DOHH2 (cell line): ENCODE measurements at regions not wholly inside any gene's neighbourhood (a gene's known extent, or its start where the extent isn't known, plus 50 kb on each side); places are given as distances from the start of the nearest gene placed in this dataset.

Experiments
- H3F3A ChIP-seq: fragments of 200-600 bp; sonication (generic), shearing (Covaris generic); 2 replicates; pipeline ENCODE4 v1.6.0; 2016; ENCODE audit warnings: antibody characterized with exemption, mild to moderate bottlenecking; ENCODE audit not compliant: control insufficient read depth, insufficient read depth
- H3K27ac ChIP-seq: fragments of 200-600 bp; sonication (generic); 2 replicates; pipeline ENCODE4 v1.5.1; 2014; ENCODE audit warnings: low read depth, mild to moderate bottlenecking, low read length, moderate library complexity
- H3K27me3 ChIP-seq: fragments of 200-600 bp; sonication (generic); 2 replicates; pipeline ENCODE4 v1.6.1; 2014; ENCODE audit warnings: mild to moderate bottlenecking, low read length, mixed read lengths; ENCODE audit not compliant: control insufficient read depth
- H3K36me3 ChIP-seq: fragments of 200-600 bp; sonication (generic); 2 replicates; pipeline ENCODE4 v1.6.1; 2014; ENCODE audit warnings: mild to moderate bottlenecking, low read length, moderate library complexity, mixed read lengths; ENCODE audit not compliant: control insufficient read depth
- H3K4me1 ChIP-seq: fragments of 200-600 bp; sonication (generic); 2 replicates; pipeline ENCODE4 v1.6.1; 2014; ENCODE audit warnings: mild to moderate bottlenecking, low read length, mixed read lengths; ENCODE audit not compliant: control insufficient read depth
- H3K4me2 ChIP-seq: fragments of 200-600 bp; sonication (generic); 2 replicates; pipeline ENCODE4 v1.6.0; 2014; ENCODE audit warnings: mild to moderate bottlenecking, low read length, moderate library complexity
- H3K4me3 ChIP-seq: fragments of 200-600 bp; sonication (generic); 2 replicates; pipeline ENCODE4 v1.5.1; 2014; ENCODE audit warnings: mild to moderate bottlenecking, low read length, mixed read lengths
- H3K79me2 ChIP-seq: fragments of 200-600 bp; sonication (generic); 2 replicates; pipeline ENCODE4 v1.6.1; 2014; ENCODE audit warnings: mild to moderate bottlenecking, low read length, mixed read lengths; ENCODE audit not compliant: control insufficient read depth
- H3K9me2 ChIP-seq: fragments of 200-600 bp; sonication (generic); replicated peaks from 2 replicates; pipeline ENCODE4 v1.6.1; 2014; ENCODE audit warnings: mild to moderate bottlenecking, low read length, mixed read lengths; ENCODE audit not compliant: control insufficient read depth
- H3K9me3 ChIP-seq: fragments of 200-600 bp; sonication (generic); 2 replicates; pipeline ENCODE4 v1.6.1; 2014; ENCODE audit warnings: antibody characterized with exemption, low read length, mixed read lengths; ENCODE audit not compliant: control insufficient read depth, insufficient read depth
- H4K20me1 ChIP-seq: fragments of 200-600 bp; sonication (generic); 2 replicates; pipeline ENCODE4 v1.6.0; 2014; ENCODE audit warnings: low read depth, mild to moderate bottlenecking, antibody characterized with exemption, low read length, moderate library complexity; ENCODE audit not compliant: control insufficient read depth, insufficient read depth
- EZH2phosphoT487 ChIP-seq: fragments of 200-600 bp; sonication (generic); IDR thresholded peaks from 2 replicates; pipeline ENCODE4 v1.6.1; 2017; ENCODE audit warnings: borderline replicate concordance, mild to moderate bottlenecking, antibody characterized with exemption, low read length, moderate library complexity, mixed read lengths
- TF ChIP-seq, protein P1 (sequence below): fragments of 200-600 bp; sonication (generic); IDR thresholded peaks from one replicate; pipeline ENCODE4 v1.5.1; 2014; ENCODE audit warnings: antibody characterized with exemption, mild to moderate bottlenecking, low read depth, low read length; ENCODE audit not compliant: poor library complexity, severe bottlenecking

GRCh38 chr19:28497137-28497536 lies 715.8 kb downstream of the UQCRFS1 start:
- Histone ChIP-seq H3K9me2 (no peaks in the 10 kb centered on the region), H3K4me3 (no peak overlapping the region), H3K27me3 (no peaks in the 10 kb centered on the region), H3K27ac (no peak overlapping the region), H3F3A (no peaks in the 10 kb centered on the region), H3K4me2 (no peak overlapping the region), H3K4me1 (no peaks in the 10 kb centered on the region), H3K79me2 (no peaks in the 10 kb centered on the region), H3K9me3 (no peaks in the 10 kb centered on the region), H4K20me1 (no peaks in the 10 kb centered on the region), H3K36me3 (no peaks in the 10 kb centered on the region)
- TF ChIP-seq, protein P1, sequence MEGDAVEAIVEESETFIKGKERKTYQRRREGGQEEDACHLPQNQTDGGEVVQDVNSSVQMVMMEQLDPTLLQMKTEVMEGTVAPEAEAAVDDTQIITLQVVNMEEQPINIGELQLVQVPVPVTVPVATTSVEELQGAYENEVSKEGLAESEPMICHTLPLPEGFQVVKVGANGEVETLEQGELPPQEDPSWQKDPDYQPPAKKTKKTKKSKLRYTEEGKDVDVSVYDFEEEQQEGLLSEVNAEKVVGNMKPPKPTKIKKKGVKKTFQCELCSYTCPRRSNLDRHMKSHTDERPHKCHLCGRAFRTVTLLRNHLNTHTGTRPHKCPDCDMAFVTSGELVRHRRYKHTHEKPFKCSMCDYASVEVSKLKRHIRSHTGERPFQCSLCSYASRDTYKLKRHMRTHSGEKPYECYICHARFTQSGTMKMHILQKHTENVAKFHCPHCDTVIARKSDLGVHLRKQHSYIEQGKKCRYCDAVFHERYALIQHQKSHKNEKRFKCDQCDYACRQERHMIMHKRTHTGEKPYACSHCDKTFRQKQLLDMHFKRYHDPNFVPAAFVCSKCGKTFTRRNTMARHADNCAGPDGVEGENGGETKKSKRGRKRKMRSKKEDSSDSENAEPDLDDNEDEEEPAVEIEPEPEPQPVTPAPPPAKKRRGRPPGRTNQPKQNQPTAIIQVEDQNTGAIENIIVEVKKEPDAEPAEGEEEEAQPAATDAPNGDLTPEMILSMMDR: no peak
- TF ChIP-seq EZH2phosphoT487: no peak

- Histone ChIP-seq H3F3A (no peaks in the 10 kb centered on the region), H3K36me3 (no peaks in the 10 kb centered on the region), H4K20me1 (no peaks in the 10 kb centered on the region), H3K79me2 (no peaks in the 10 kb centered on the region), H3K4me3 (no peak overlapping the region), H3K9me3 (peaks cover 4% of the 10 kb centered on the region; the same call in 1 of the 2 replicates), H3K4me2 (no peak overlapping the region), H3K4me1 (no peaks in the 10 kb centered on the region), H3K9me2 (no peaks in the 10 kb centered on the region), H3K27ac (no peak overlapping the region), H3K27me3 (no peaks in the 10 kb centered on the region)
- TF ChIP-seq, protein P1: no peak
- no peak for TF ChIP-seq EZH2phosphoT487
Measured at GRCh38 chr19:28495046-28495445, 717.9 kb downstream of the UQCRFS1 start.

GRCh38 chr19:28494461-28494860 lies 718.5 kb downstream of the UQCRFS1 start:
- TF ChIP-seq, protein P1: no peak
- no peak for TF ChIP-seq EZH2phosphoT487
- Histone ChIP-seq H3K9me2 (no peaks in the 10 kb centered on the region), H3K4me1 (no peaks in the 10 kb centered on the region), H3K79me2 (no peaks in the 10 kb centered on the region), H3K27me3 (no peaks in the 10 kb centered on the region), H4K20me1 (no peaks in the 10 kb centered on the region), H3K4me2 (no peak overlapping the region), H3K27ac (no peak overlapping the region), H3K9me3 (peaks cover 5% of the 10 kb centered on the region; the same call in 1 of the 2 replicates), H3F3A (no peaks in the 10 kb centered on the region), H3K36me3 (no peaks in the 10 kb centered on the region), H3K4me3 (no peak overlapping the region)

DNA sequence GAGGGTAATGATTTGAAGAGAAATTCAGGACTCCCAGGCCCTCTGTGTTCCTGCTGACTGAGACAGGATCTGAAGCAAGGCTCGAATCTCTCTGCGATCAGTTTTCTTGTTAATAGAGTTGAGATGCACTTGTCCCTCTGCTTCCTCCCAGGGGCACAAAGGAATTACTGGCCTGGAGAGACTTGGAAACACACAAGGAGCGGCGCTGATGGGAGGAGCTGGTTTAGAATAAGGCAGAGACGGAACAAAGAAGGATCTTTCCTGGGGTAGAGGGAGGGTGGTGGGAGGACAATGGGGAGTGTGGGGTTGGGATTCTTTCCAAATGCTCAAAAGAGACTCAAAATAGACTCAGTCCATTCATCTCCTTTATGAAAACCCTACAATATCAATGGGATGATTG lies 719.1 kb downstream of the UQCRFS1 start:
- no peak for TF ChIP-seq EZH2phosphoT487
- TF ChIP-seq, protein P1: no peak
- no peak overlapping the region for H3K27ac ChIP-seq
- H4K20me1 ChIP-seq: no peaks in the 10 kb centered on the region
- H3K9me3 ChIP-seq: peaks cover 5% of the 10 kb centered on the region; the same call in 1 of the 2 replicates
- no peaks in the 10 kb centered on the region for H3K9me2 ChIP-seq
- no peaks in the 10 kb centered on the region for H3K79me2 ChIP-seq
- no peaks in the 10 kb centered on the region for H3K27me3 ChIP-seq
- H3F3A ChIP-seq: no peaks in the 10 kb centered on the region
- no peak overlapping the region for H3K4me3 ChIP-seq
- H3K36me3 ChIP-seq: no peaks in the 10 kb centered on the region
- no peaks in the 10 kb centered on the region for H3K4me1 ChIP-seq
- H3K4me2 ChIP-seq: no peak overlapping the region
